ENCODE measurements at regions not wholly inside any gene's neighbourhood (a gene's known extent, or its start where the extent isn't known, plus 50 kb on each side); places are given as distances from the start of the nearest gene placed in this dataset.

- TF ChIP-seq CTCF (IDR thresholded peaks at IDR 0.05; ENCODE audit: low read depth, low read length, poor library complexity, severe bottlenecking): no peak
- TF ChIP-seq EZH2phosphoT487 (IDR thresholded peaks at IDR 0.05; ENCODE audit: borderline replicate concordance, low read length): no peak
These were observed 408.4 kb upstream of the JARID2 start for GRCh38 chr6:14837435-14837834.
